DND-41 (cell line): ENCODE measurements at regions not wholly inside any gene's neighbourhood (a gene's known extent, or its start where the extent isn't known, plus 50 kb on each side); places are given as distances from the start of the nearest gene placed in this dataset.

Source experiments
- ATAC-seq: fragments of 200-7000 bp; cut with Tn5 transposase; 3 replicates; pipeline ENCODE4 v1.9.1; 2021; ENCODE audit warnings: low read depth; ENCODE audit not compliant: insufficient read depth
- DNase-seq: peaks from one replicate; pipeline ENCODE4 v3.0.0-alpha.2; 2020
- H2AFZ ChIP-seq: 2 replicates; pipeline ENCODE4 v1.6.0; 2012; ENCODE audit warnings: low read depth, low read length
- H3K27ac ChIP-seq: 2 replicates; pipeline ENCODE4 v1.5.1; 2012; ENCODE audit warnings: low read length, inconsistent platforms
- H3K27me3 ChIP-seq: fragments of 200-600 bp; sonication (generic); 2 replicates; pipeline ENCODE4 v1.6.0; 2012; ENCODE audit warnings: low read length, mild to moderate bottlenecking, inconsistent platforms; ENCODE audit not compliant: insufficient read depth, poor library complexity
- H3K36me3 ChIP-seq: 2 replicates; pipeline ENCODE4 v1.5.1; 2012; ENCODE audit warnings: low read length, inconsistent platforms; ENCODE audit not compliant: insufficient read depth
- H3K4me1 ChIP-seq: 2 replicates; pipeline ENCODE4 v1.5.1; 2012; ENCODE audit warnings: mild to moderate bottlenecking, low read length; ENCODE audit not compliant: insufficient read depth
- H3K4me2 ChIP-seq: 2 replicates; pipeline ENCODE4 v1.6.0; 2012; ENCODE audit warnings: mild to moderate bottlenecking, moderate library complexity, low read length, inconsistent platforms; ENCODE audit not compliant: insufficient read depth
- H3K4me3 ChIP-seq, 2 experiments: fragments of 200-600 bp in 1 of 2; shearing (Covaris generic) in 1 of 2; 2 replicates each; pipeline ENCODE4 v1.5.1; 2012 to 2016; ENCODE audit warnings: inconsistent platforms in 2 of 2, low read length in 2 of 2, mild to moderate bottlenecking in 2 of 2, low read depth in 1 of 2, moderate library complexity in 1 of 2
- H3K79me2 ChIP-seq: 2 replicates; pipeline ENCODE4 v1.6.0; 2012; ENCODE audit warnings: low read length, inconsistent platforms; ENCODE audit not compliant: insufficient read depth
- H3K9ac ChIP-seq: 2 replicates; pipeline ENCODE4 v1.6.0; 2012; ENCODE audit warnings: low read depth, mild to moderate bottlenecking, inconsistent platforms, low read length, moderate library complexity
- H3K9me3 ChIP-seq: 2 replicates; pipeline ENCODE4 v1.5.1; 2012; ENCODE audit warnings: low read length, moderate library complexity, mild to moderate bottlenecking, inconsistent platforms; ENCODE audit not compliant: insufficient read depth, severe bottlenecking
- H4K20me1 ChIP-seq: 2 replicates; pipeline ENCODE4 v1.6.0; 2012; ENCODE audit warnings: low read length; ENCODE audit not compliant: insufficient read depth
- EZH2 ChIP-seq: IDR thresholded peaks from 3 replicates; pipeline ENCODE4 v1.6.1; 2012; ENCODE audit warnings: borderline replicate concordance, low read depth, mild to moderate bottlenecking, moderate library complexity, low read length, inconsistent platforms; ENCODE audit not compliant: severe bottlenecking
- TF ChIP-seq, protein P1 (sequence below): IDR thresholded peaks from 2 replicates; pipeline ENCODE4 v1.5.1; 2012; ENCODE audit warnings: borderline replicate concordance, low read length, moderate library complexity, mild to moderate bottlenecking; ENCODE audit not compliant: poor library complexity, severe bottlenecking; ENCODE audit errors: extremely low read depth

DNA sequence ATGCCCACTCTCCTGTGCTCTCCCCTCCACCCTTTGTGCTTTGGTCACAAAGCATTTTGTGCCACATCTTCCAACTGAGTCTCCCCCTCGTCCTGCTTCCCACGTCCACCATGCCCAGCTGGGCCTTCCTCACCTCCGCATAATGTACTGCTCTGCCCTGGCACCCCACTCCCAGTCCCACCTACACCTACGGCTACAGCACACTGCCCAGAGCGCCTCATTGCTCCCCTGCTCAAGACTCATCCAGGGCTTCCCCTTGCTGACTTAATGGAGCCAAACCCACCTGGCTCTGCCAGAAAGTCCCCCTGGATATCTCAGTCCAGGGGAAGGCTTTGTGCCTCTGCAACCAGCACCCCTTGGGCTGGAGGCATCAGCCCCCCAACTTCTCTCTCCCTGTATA, 299.2 kb upstream of the ZMIZ1 start:
- ATAC-seq (no peak), DNase-seq (no peak)
- TF ChIP-seq, protein P1, sequence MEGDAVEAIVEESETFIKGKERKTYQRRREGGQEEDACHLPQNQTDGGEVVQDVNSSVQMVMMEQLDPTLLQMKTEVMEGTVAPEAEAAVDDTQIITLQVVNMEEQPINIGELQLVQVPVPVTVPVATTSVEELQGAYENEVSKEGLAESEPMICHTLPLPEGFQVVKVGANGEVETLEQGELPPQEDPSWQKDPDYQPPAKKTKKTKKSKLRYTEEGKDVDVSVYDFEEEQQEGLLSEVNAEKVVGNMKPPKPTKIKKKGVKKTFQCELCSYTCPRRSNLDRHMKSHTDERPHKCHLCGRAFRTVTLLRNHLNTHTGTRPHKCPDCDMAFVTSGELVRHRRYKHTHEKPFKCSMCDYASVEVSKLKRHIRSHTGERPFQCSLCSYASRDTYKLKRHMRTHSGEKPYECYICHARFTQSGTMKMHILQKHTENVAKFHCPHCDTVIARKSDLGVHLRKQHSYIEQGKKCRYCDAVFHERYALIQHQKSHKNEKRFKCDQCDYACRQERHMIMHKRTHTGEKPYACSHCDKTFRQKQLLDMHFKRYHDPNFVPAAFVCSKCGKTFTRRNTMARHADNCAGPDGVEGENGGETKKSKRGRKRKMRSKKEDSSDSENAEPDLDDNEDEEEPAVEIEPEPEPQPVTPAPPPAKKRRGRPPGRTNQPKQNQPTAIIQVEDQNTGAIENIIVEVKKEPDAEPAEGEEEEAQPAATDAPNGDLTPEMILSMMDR, result no peak
- TF ChIP-seq EZH2, result no peak

DNA sequence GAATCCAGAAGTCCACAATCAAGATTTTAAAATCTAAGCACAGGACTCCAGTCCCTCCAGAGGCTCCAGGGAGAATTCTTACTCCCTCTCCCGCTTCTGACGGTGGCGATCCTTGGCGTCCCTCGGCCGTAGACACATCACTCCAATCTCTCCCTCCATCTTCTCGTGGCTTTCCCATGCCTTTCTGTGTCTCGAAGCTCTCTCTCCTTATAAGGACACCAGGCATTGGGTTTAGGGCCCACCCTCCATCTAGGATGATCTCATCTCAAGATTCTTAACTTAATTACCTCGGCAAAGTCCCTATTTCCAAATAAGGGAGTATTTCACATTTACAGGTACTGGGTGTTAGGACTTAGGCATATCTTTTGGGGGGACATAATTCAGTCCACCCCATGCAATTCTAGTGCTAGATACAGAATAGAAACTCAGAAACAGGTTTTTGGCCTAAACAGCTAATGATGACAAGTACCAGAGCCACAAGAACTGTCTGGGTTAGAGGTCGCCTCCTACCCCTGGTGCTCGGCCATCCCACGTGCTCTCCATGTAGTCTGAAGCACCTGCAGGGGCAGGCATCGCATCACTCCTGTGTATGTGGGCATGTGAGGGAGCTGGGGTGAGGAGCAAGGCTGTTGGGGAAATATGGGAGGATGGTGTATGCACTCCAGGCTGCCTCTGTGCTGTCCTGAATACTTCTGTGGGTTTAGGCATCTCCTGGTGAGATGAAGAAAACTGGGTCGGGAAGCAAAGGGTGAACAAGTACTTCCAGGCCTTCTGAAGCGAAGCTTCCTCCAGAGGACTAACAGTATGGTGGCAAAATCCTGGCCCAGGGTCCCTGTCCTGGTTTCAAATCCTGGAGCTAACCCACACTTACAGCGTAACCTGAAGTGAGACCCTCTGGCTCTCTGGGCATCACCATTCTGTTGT, 298.3 kb upstream of the ZMIZ1 start:
- Histone ChIP-seq H3K27me3 (peaks cover 3% of the 10 kb centered on the region), H3K36me3 (no peaks in the 10 kb centered on the region), H3K27ac (no peak overlapping the region), H2AFZ (no peak overlapping the region), H3K4me2 (no peak overlapping the region), H3K79me2 (no peaks in the 10 kb centered on the region), H4K20me1 (peaks cover 6% of the 10 kb centered on the region; the same call in 1 of the 2 replicates), H3K9me3 (no peaks in the 10 kb centered on the region), H3K9ac (no peak overlapping the region), H3K4me3 (no peak overlapping the region), H3K4me1 (no peaks in the 10 kb centered on the region)
- DNase-seq (no peak), ATAC-seq (no peak)
- TF ChIP-seq EZH2, result no peak
- TF ChIP-seq, protein P1, result no peak

More for the DNA sequence above, 299.2 kb upstream of the ZMIZ1 start:
- Histone ChIP-seq H3K9me3 (no peaks in the 10 kb centered on the region), H2AFZ (no peak overlapping the region), H3K27me3 (peaks cover 3% of the 10 kb centered on the region), H3K36me3 (no peaks in the 10 kb centered on the region), H3K4me3 (no peak overlapping the region), H3K27ac (no peak overlapping the region), H3K4me1 (no peaks in the 10 kb centered on the region), H4K20me1 (peaks cover 6% of the 10 kb centered on the region; the same call in 1 of the 2 replicates), H3K79me2 (no peaks in the 10 kb centered on the region), H3K9ac (no peak overlapping the region), H3K4me2 (no peak overlapping the region)

DNA sequence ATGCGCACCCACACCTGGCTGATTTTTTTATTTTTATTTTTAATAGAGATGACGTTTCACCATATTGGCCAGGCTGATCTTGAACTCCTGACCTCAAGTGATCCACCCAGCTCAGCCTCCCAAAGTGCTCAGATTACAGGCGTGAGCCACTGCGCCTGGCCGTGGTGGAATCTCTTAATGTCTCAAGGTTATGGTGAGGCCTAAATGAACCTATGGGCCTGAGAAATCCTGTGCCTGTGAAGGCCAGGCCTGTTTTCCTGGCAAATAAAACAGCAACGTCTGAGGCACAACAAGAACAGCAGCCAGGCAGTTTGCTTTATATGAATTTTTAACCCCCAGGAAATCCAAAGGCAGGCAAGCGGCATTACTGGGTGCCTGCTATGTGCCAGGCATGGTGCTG, 297.5 kb upstream of the ZMIZ1 start:
- Histone ChIP-seq H2AFZ (no peak overlapping the region), H3K9me3 (no peaks in the 10 kb centered on the region), H4K20me1 (peaks cover 3% of the 10 kb centered on the region; the same call in 1 of the 2 replicates), H3K4me3 (no peak overlapping the region), H3K79me2 (no peaks in the 10 kb centered on the region), H3K4me2 (no peak overlapping the region), H3K27ac (no peak overlapping the region), H3K4me1 (no peaks in the 10 kb centered on the region), H3K27me3 (peaks cover 3% of the 10 kb centered on the region), H3K9ac (no peak overlapping the region), H3K36me3 (no peaks in the 10 kb centered on the region)
- ATAC-seq (no peak), DNase-seq (no peak)
- no peak for TF ChIP-seq EZH2
- TF ChIP-seq, protein P1, result no peak
